ENCODE measurements at regions not wholly inside any gene's neighbourhood (a gene's known extent, or its start where the extent isn't known, plus 50 kb on each side); places are given as distances from the start of the nearest gene placed in this dataset.

- no peaks in the 10 kb centered on the region for H3K4me1 ChIP-seq (ENCODE audit: control insufficient read depth, insufficient read depth, low read length, poor library complexity, severe bottlenecking)
- no peaks in the 10 kb centered on the region for H3K9me3 ChIP-seq (ENCODE audit: control insufficient read depth, low read length)
- H3K27ac ChIP-seq (ENCODE audit: low read depth, low read length, severe bottlenecking) = no peak overlapping the region
- H3K36me3 ChIP-seq (ENCODE audit: control insufficient read depth, insufficient read depth, low read length) = no peaks in the 10 kb centered on the region
- H3K4me3 ChIP-seq (ENCODE audit: extremely low read depth, insufficient read depth, low read length, poor library complexity, severe bottlenecking) = no peak overlapping the region
- 75 to 88% methylated on average over 3 of the region's 3 CpGs for WGBS, 2 experiments (ENCODE audit: insufficient coverage in 2 of 2)
Measured at GRCh38 chr16:13517841-13518240, 402.1 kb upstream of the ERCC4 start.

DNA sequence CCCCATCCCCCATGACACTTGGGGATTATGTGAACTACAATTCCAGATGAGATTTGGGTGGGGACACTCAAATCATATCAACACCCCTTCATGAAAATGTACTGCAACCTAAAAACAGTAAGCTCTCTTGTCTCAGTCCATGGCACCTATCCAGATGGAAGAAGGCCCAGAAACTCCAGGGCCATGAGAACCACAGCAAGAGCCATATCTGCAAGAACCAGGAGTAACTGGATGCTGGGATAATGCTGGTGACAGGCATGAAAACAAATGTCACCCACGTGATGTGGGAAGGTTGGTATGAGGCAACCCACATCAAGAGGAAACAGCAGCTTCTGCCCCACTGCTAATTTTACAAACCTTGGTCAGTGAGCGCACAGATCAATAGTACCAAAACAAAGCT, 400.1 kb upstream of the ERCC4 start:
- Histone ChIP-seq H3K4me3 (ENCODE audit: extremely low read depth, insufficient read depth, low read length, poor library complexity, severe bottlenecking) (no peak overlapping the region), H3K36me3 (ENCODE audit: control insufficient read depth, insufficient read depth, low read length) (no peaks in the 10 kb centered on the region), H3K27ac (ENCODE audit: low read depth, low read length, severe bottlenecking) (no peak overlapping the region), H3K4me1 (ENCODE audit: control insufficient read depth, insufficient read depth, low read length, poor library complexity, severe bottlenecking) (no peaks in the 10 kb centered on the region), H3K9me3 (ENCODE audit: control insufficient read depth, low read length) (no peaks in the 10 kb centered on the region)
- 91 to 100% methylated on average over 1 to 2 of the region's 2 CpGs for WGBS, 2 experiments (ENCODE audit: insufficient coverage in 2 of 2)

DNA sequence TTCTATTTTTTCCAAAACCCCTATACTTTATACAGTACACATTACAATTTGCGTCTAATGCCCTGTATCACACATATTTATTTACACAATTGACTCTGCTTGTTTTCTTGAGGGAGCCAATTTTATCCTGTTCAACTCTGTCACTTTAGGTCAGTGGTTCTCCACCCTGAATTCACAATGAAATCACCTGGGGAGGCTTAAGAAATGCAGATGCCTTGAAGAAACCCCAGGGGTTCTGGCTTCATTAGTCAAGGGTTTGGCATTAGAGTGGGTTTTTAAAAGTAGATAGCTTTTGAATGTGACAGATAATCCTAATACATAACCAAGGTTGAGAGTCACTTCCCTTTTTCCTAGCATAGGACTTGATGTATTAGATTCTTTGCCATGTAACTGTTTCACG, 398.6 kb upstream of the ERCC4 start:
- no peaks in the 10 kb centered on the region for H3K4me1 ChIP-seq (ENCODE audit: control insufficient read depth, insufficient read depth, low read length, poor library complexity, severe bottlenecking)
- 20 to 25% methylated on average over 1 of the region's 2 CpGs for WGBS, 2 experiments (ENCODE audit: insufficient coverage in 2 of 2)
- H3K9me3 ChIP-seq (ENCODE audit: control insufficient read depth, low read length) = no peaks in the 10 kb centered on the region
- H3K27ac ChIP-seq (ENCODE audit: low read depth, low read length, severe bottlenecking) = no peak overlapping the region
- no peaks in the 10 kb centered on the region for H3K36me3 ChIP-seq (ENCODE audit: control insufficient read depth, insufficient read depth, low read length)
- H3K4me3 ChIP-seq (ENCODE audit: extremely low read depth, insufficient read depth, low read length, poor library complexity, severe bottlenecking) = no peak overlapping the region

DNA sequence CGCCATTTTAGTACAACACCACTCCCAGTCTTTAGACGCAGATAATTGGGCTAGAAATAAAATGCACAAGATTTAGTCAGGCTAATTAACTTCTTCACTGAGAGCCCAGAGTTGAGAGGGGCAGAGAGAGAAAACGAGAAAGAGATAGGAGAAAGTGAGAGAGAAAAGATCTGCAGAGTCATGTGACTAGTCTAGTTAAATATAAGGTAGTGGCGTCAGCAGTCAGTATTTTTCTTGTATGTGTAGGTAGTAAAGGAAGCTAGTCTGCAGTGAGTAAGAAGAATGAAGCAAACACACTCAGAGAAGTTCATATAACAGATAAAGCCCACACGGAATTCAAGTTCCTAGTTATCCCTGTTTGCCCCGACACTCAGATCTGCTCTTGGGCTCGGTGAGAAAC, 392.6 kb upstream of the ERCC4 start:
- H3K4me1 ChIP-seq (ENCODE audit: control insufficient read depth, insufficient read depth, low read length, poor library complexity, severe bottlenecking) = no peaks in the 10 kb centered on the region
- no peak overlapping the region for H3K4me3 ChIP-seq (ENCODE audit: extremely low read depth, insufficient read depth, low read length, poor library complexity, severe bottlenecking)
- no peaks in the 10 kb centered on the region for H3K9me3 ChIP-seq (ENCODE audit: control insufficient read depth, low read length)
- no peaks in the 10 kb centered on the region for H3K36me3 ChIP-seq (ENCODE audit: control insufficient read depth, insufficient read depth, low read length)
- WGBS, 2 experiments (ENCODE audit: insufficient coverage in 2 of 2) = 90 to 95% methylated on average over 2 to 4 of the region's 7 CpGs
- H3K27ac ChIP-seq (ENCODE audit: low read depth, low read length, severe bottlenecking) = no peak overlapping the region

DNA sequence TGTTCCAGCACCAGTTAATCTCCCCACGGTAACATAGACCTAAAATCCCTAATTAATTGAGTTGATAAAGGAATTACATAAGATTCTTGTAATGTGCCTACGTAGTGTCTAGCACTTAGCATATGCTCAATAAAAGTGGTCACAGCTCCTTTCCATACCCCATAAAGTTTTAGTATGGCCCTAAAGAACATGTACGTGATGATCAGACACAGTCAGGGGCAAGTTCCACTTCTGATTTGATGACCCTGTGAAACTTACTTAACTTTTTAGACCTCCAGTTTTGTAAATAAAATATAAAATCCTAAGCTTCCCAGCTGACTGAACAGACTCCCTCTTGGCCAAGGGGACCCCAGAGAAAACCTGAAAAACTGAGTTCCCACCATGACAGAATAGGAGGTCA, 391.3 kb upstream of the ERCC4 start:
- Histone ChIP-seq H3K9me3 (ENCODE audit: control insufficient read depth, low read length) (no peaks in the 10 kb centered on the region), H3K27ac (ENCODE audit: low read depth, low read length, severe bottlenecking) (no peak overlapping the region), H3K36me3 (ENCODE audit: control insufficient read depth, insufficient read depth, low read length) (no peaks in the 10 kb centered on the region), H3K4me3 (ENCODE audit: extremely low read depth, insufficient read depth, low read length, poor library complexity, severe bottlenecking) (no peak overlapping the region), H3K4me1 (ENCODE audit: control insufficient read depth, insufficient read depth, low read length, poor library complexity, severe bottlenecking) (no peaks in the 10 kb centered on the region)
- WGBS, 2 experiments (ENCODE audit: insufficient coverage in 2 of 2) = 100% methylated on average over 1 of the region's 3 CpGs; no CpG with 5 or more reads in 1 of the 2 experiments

GRCh38 chr16:13529193-13529982, 390.6 kb upstream of the ERCC4 start:
- H3K9me3 ChIP-seq (ENCODE audit: control insufficient read depth, low read length) = no peaks in the 10 kb centered on the region
- WGBS, 2 experiments (ENCODE audit: insufficient coverage in 2 of 2) = 79 to 83% methylated on average over 2 to 3 of the region's 3 CpGs
- no peak overlapping the region for H3K4me3 ChIP-seq (ENCODE audit: extremely low read depth, insufficient read depth, low read length, poor library complexity, severe bottlenecking)
- H3K4me1 ChIP-seq (ENCODE audit: control insufficient read depth, insufficient read depth, low read length, poor library complexity, severe bottlenecking) = no peaks in the 10 kb centered on the region
- no peaks in the 10 kb centered on the region for H3K36me3 ChIP-seq (ENCODE audit: control insufficient read depth, insufficient read depth, low read length)
- H3K27ac ChIP-seq (ENCODE audit: low read depth, low read length, severe bottlenecking) = no peak overlapping the region

GRCh38 chr16:13540771-13541170, 379.2 kb upstream of the ERCC4 start:
- Histone ChIP-seq H3K4me3 (ENCODE audit: extremely low read depth, insufficient read depth, low read length, poor library complexity, severe bottlenecking) (no peak overlapping the region), H3K27ac (ENCODE audit: low read depth, low read length, severe bottlenecking) (no peak overlapping the region), H3K4me1 (ENCODE audit: control insufficient read depth, insufficient read depth, low read length, poor library complexity, severe bottlenecking) (no peaks in the 10 kb centered on the region), H3K9me3 (ENCODE audit: control insufficient read depth, low read length) (no peaks in the 10 kb centered on the region), H3K36me3 (ENCODE audit: control insufficient read depth, insufficient read depth, low read length) (no peaks in the 10 kb centered on the region)
- 100% methylated on average over 1 of the region's 4 CpGs; no CpG with 5 or more reads in 1 of the 2 experiments for WGBS, 2 experiments (ENCODE audit: insufficient coverage in 2 of 2)

DNA sequence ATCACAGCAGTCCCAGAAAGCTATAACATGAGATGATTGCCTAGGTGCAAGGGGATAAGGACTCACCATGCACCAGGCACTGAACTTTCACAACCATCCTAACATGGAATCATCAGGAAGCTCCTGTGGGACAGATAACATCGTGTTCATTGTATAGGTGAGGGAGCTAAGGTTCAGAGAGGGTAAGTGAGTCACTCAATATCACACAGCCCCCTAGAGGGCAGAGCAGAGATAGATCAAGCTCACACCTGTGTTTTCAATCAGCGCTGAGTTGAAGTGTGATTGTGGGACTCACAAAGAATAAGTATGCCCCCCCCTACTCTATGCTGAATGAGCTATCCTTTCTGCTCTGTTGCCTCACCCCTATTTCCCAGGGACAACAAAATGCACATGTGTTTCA, 377.7 kb upstream of the ERCC4 start:
- Histone ChIP-seq H3K4me1 (ENCODE audit: control insufficient read depth, insufficient read depth, low read length, poor library complexity, severe bottlenecking) (no peaks in the 10 kb centered on the region), H3K9me3 (ENCODE audit: control insufficient read depth, low read length) (no peaks in the 10 kb centered on the region), H3K36me3 (ENCODE audit: control insufficient read depth, insufficient read depth, low read length) (no peaks in the 10 kb centered on the region), H3K4me3 (ENCODE audit: extremely low read depth, insufficient read depth, low read length, poor library complexity, severe bottlenecking) (no peak overlapping the region), H3K27ac (ENCODE audit: low read depth, low read length, severe bottlenecking) (no peak overlapping the region)
- WGBS, 2 experiments (ENCODE audit: insufficient coverage in 2 of 2) = 100% methylated on average over 1 of the region's 2 CpGs; no CpG with 5 or more reads in 1 of the 2 experiments

GRCh38 chr16:13543850-13544249, 376.1 kb upstream of the ERCC4 start:
- no peak overlapping the region for H3K4me3 ChIP-seq (ENCODE audit: extremely low read depth, insufficient read depth, low read length, poor library complexity, severe bottlenecking)
- 56% methylated on average over 1 of the region's 1 CpG; no CpG with 5 or more reads in 1 of the 2 experiments for WGBS, 2 experiments (ENCODE audit: insufficient coverage in 2 of 2)

GRCh38 chr16:13545271-13545670, 374.7 kb upstream of the ERCC4 start:
- 82 to 91% methylated on average over 1 of the region's 2 CpGs for WGBS, 2 experiments (ENCODE audit: insufficient coverage in 2 of 2)
- Histone ChIP-seq H3K36me3 (ENCODE audit: control insufficient read depth, insufficient read depth, low read length) (no peaks in the 10 kb centered on the region), H3K4me1 (ENCODE audit: control insufficient read depth, insufficient read depth, low read length, poor library complexity, severe bottlenecking) (no peaks in the 10 kb centered on the region), H3K27ac (ENCODE audit: low read depth, low read length, severe bottlenecking) (no peak overlapping the region), H3K4me3 (ENCODE audit: extremely low read depth, insufficient read depth, low read length, poor library complexity, severe bottlenecking) (no peak overlapping the region), H3K9me3 (ENCODE audit: control insufficient read depth, low read length) (no peaks in the 10 kb centered on the region)

More at GRCh38 chr16:13543850-13544249, 376.1 kb upstream of the ERCC4 start:
- H3K27ac ChIP-seq (ENCODE audit: low read depth, low read length, severe bottlenecking) = no peak overlapping the region
- H3K4me1 ChIP-seq (ENCODE audit: control insufficient read depth, insufficient read depth, low read length, poor library complexity, severe bottlenecking) = no peaks in the 10 kb centered on the region
- H3K9me3 ChIP-seq (ENCODE audit: control insufficient read depth, low read length) = no peaks in the 10 kb centered on the region
- H3K36me3 ChIP-seq (ENCODE audit: control insufficient read depth, insufficient read depth, low read length) = no peaks in the 10 kb centered on the region

DNA sequence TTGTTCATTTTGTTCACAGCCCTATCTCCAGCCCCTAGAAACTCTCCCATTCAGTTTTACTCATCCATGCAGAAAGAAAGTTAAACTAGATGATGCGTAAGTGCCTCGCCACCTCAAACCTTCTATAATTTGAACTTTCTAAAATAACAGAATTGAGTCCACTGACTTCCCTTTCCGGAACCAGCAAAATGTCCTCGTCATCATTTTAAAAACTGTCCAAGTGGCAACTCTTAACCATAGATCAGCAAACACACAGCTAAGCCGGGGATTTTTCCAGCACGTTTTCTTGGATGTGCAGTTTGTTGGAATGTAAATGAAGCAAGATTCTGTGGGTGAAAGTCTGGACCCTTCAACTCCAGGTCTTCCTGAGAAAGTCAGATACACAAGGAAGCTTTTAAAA, 369.7 kb upstream of the ERCC4 start:
- H3K4me1 ChIP-seq (ENCODE audit: control insufficient read depth, insufficient read depth, low read length, poor library complexity, severe bottlenecking) = no peaks in the 10 kb centered on the region
- H3K4me3 ChIP-seq (ENCODE audit: extremely low read depth, insufficient read depth, low read length, poor library complexity, severe bottlenecking) = no peak overlapping the region
- 92 to 100% methylated on average over 2 to 4 of the region's 6 CpGs for WGBS, 2 experiments (ENCODE audit: insufficient coverage in 2 of 2)
- no peaks in the 10 kb centered on the region for H3K9me3 ChIP-seq (ENCODE audit: control insufficient read depth, low read length)
- H3K36me3 ChIP-seq (ENCODE audit: control insufficient read depth, insufficient read depth, low read length) = no peaks in the 10 kb centered on the region
- H3K27ac ChIP-seq (ENCODE audit: low read depth, low read length, severe bottlenecking) = no peak overlapping the region
